Fibroblast of upper back skin (primary cell): ENCODE measurements at regions not wholly inside any gene's neighbourhood (a gene's known extent, or its start where the extent isn't known, plus 50 kb on each side); places are given as distances from the start of the nearest gene placed in this dataset.
"Not testable (repeated sequence)": the region's sequence is repeated elsewhere in the genome, so short reads cannot be mapped to it uniquely, and the experiment has no call there.

ENCODE experiments used
- DNase-seq: peaks from one replicate; pipeline ENCODE4 v3.0.0-alpha.2; 2013

GRCh38 chr2:8592736-8593135 lies 89.1 kb upstream of the ID2 start:
- DNase-seq, result no peak

DNA sequence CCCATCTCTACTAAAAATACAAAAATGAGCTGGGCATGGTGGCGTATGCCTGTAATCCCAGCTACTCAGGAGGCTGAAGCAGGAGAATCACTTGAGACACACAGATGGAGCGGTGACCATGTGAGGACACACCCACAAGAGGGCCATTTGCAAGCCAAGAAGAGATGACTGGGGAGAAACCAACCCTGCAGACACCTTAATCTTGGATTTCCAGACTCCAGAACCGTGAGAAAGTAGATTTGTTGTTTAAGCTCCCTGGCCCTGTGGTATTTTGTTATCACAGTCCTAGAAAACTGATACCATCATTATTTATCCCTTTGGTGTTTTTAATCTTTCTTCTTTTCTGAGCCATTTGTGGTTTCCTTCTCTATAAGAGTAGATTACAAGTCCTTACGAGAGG lies 88.6 kb upstream of the ID2 start:
- DNase-seq, result no peak

DNA sequence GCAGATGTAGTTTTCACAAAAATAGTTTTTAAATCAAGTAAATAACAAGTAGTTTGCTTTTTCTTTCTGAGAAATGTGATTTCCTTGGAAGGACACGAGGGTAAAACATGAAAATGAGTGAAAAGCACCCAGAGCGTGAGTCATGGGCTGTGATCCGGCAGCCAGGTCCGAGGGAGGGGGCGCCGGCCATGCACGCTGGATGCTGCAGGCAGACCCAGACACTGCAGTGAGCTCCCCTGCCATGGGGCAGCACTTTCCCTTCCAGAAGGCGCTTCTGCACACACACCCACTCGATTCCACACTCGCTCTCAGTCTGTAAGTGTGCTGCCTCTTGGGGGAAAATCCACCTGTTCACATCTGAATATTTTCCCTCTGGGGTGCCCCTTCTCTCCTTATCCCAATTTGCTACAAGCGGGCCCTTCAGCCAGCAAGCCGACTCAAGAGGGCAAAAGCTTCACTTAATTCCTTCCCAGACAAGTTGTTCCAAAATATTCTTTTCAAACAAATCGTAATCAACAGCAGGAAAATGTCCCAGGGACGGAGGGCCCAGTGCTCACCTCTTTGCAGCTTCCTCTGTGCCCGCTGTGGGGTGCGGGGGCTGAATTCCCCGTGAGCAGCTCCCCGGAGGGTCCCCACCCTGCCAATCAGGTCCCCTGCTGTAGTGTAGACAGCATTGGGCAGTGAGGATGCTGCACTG lies 87.0 kb upstream of the ID2 start:
- no peak for DNase-seq

DNA sequence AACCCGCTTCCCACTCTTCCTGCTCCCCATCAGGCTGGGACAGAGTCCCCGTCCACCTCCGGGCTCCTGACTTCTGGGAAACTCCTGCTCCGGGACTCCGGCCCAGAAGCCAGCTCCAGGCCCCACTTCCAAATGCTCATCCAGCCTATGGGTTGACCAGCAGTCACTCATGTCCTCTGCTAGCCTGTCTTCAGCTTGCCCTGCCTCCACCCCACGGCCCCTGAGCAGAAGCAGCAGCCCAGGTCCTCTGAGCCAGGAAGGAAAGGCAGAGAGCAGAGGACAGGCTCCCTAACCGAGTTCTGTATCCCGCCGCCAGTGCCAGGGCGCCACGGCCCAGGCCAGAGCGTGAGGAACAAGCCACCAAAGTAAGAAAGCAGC lies 86.4 kb upstream of the ID2 start:
- DNase-seq, result no peak

- DNase-seq, result no peak
These were observed 85.8 kb upstream of the ID2 start for GRCh38 chr2:8595811-8596600.

DNA sequence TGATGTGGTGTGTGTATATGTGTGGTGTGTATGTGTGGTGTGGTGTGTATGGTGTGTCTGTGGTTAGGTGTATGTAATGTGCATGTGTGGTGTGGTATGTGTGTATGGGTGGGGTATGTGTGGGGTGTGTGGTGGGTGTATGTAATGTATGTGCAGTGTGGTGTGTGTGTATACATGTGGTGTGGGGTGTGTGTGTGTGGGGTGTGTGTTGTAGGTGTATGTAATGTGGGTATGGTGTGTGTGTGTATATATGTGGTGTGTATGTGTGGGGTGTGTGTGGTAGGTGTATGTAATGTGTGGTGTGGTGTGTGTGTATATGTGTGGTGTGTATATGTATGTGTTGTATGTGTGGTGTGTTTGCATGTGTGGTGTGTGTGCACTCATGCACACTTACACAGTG lies 84.8 kb upstream of the ID2 start:
- no peak for DNase-seq

- DNase-seq, result no peak
These were observed 84.2 kb upstream of the ID2 start for GRCh38 chr2:8597559-8598225.

DNA sequence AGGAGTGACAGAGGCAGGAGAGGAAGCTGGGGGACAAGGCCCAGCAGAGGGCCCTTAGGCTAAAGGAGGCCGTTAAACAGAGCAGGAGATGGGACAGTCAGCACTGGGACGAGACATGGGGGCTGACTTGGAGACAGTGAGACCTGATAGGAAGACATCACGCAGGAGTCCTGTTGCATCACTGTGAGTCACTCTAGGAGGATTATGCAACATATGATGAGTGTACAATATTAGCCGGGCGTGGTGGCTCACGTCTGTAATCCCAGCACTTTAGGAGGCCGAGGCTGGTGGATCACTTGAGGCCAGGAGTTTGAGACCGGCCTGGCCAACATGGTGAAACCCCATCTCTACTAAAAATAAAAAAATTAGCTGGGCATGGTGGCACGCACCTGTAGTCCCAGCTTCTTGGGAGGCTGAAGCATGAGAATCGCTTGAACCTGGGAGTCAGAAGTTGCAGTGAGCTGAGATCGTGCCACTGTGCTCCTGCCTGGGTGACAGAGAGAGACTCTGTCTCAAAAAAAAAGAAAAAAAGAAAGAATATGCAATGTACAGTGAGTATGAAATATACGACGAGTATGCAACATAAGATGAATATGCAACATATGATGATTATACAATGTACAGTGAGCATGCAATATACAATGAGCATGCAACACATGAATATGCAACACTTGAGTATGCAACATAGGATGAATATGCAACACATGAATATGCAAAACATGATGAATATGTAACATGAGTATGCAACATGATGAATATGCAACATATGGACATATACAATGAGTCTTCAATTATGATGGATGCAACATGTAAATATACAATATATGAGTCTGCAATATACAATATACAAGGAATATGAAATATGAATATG lies 83.3 kb upstream of the ID2 start:
- peak; percentile 94 for DNase-seq

DNA sequence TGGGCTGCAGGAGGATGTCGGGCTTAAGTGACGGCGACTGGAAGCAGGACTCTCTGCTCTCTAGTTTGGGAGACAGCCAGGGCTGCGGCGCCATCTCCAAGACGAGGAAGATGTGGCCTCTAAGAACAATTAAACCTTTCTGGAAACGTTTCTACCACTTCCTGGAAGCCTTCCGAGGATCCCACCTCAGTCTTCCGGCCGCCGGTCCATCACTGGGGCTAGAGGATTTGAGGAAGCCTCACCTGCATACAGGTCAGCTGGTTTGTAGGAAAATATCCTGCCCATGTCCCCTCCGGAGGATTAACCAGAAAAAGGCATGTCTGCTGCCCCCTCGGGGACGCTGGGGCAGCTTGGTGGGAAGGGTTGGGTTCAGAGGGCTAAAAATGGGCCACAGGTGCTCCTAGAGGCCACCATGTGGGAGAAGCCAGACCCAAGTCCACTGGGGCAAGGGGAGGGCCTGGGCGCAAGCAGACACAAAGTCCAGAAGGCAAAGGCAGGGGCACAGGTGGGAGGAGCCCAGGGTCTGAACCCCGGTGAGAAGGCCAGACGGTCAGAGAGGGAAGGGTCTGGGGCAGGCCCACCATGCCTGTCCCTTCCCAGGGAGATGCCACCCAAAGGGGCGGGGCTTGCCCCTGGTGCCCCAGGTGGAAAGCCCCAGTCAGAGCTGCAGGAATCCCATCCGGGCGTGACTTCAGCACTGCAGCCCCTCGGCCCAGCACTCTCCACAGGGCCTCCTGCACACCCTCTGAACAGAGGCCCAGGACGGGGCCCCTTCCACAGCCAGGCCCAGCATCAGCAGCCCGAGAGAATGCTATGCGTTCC lies 82.2 kb upstream of the ID2 start:
- DNase-seq, result no peak

DNA sequence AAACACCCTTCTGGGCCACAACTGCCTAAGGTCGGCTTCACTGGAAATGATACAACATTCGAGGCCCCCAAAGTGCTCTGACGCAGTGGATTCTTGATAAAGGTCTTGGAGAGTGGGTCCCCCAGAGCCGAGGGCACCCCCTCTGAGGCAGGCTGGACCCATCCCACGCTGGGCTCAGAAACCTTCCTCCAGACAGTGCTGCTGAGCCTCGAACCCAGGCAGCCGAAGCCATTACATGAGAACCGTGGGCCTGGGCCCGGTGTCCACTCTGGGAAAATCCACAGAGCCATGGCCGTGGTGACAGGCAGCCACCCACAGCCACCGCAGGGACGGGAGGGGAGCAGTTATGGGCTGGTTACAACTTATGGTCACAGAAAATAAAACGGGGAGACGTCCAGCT lies 81.4 kb upstream of the ID2 start:
- DNase-seq, result no peak

- DNase-seq, result no peak
These were observed 79.0 kb upstream of the ID2 start for GRCh38 chr2:8602809-8603208.

DNA sequence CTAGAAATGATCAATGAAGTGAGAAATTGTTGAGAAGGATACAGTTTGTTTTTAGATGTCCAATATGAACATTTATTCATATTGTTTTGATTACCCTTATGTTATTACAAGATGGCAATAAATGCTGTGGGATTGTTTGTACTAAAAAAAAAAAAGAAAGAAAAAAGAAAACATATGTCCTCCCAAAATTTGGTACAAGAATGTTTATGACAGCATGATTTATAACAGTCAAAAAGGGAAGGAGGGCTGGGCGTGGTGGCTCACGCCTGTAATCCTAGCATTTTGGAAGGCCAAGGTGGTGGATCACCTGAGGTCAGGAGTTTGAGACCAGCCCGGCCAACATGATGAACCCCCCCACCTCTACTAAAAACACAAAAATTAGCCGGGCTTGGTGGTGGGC lies 78.5 kb upstream of the ID2 start:
- DNase-seq, result not testable (repeated sequence)

DNA sequence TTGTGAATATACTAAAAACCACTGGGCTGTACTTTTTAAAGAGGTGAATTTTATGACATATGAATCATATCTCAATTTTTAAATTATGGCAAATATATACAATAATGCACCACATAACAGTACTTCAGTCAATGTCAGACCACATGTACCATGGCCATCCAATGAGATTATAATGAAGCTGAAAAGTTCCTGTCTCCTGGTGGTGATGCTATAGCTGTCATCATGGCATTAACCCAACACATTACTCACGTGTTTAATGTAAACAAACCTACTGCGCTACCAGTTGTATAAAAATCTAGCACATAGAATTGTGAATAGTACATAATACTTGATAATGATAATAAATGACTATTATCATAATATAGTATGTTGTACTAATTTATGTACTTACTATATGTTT lies 77.6 kb upstream of the ID2 start:
- no peak for DNase-seq

GRCh38 chr2:8605351-8606065 lies 76.3 kb upstream of the ID2 start:
- DNase-seq, result peak; percentile 24

- DNase-seq, result no peak
These were observed 75.6 kb upstream of the ID2 start for GRCh38 chr2:8606226-8606625.

DNA sequence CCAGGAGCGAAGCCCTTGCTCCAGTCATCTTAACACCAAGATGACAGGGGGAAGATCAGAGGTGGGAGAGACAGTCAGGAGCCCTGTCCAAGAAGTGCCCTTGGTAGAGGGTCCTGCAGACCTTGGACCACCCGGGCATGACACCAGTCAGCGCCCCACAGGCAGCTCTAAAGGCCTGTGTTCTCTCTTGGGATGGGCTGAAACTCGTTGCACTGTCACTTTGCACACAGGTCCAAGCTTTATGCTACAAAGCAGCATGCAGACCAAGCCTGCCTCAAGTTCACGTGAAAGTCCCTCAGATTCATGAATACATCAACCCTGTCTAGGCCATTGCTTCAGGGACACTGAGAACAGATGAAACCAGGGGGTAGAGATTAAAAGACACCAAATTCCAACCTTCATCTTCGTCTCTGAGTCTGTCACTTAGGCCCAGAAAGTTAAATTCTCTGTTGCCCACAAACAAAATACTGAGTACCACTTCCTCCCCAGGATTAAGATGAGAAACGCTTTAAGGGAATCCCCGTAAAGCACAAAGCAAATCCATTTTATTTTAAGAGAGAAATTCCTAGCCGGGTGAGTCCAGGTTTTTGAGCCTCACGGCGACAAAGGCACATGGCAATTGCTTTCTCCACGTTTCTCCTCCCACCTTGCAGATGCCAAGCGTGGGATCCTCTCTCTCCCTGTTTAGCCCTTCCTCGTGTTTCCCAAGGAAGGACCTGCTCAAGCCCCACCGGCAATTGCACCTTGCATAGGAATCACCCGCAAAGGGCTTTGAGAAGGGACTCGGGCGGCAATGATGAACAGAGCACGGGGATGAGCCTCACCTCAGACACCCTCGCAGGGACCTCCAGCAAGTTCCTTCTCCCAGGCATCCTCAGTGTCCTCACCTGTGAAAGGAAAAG lies 75.0 kb upstream of the ID2 start:
- DNase-seq, result no peak

- peak; percentile 92 for DNase-seq
These were observed 74.2 kb upstream of the ID2 start for GRCh38 chr2:8607606-8608005.

GRCh38 chr2:8608411-8608954 lies 73.4 kb upstream of the ID2 start:
- DNase-seq, result peak; percentile 91

GRCh38 chr2:8609357-8609811 lies 72.5 kb upstream of the ID2 start:
- peak; percentile 58 for DNase-seq

DNA sequence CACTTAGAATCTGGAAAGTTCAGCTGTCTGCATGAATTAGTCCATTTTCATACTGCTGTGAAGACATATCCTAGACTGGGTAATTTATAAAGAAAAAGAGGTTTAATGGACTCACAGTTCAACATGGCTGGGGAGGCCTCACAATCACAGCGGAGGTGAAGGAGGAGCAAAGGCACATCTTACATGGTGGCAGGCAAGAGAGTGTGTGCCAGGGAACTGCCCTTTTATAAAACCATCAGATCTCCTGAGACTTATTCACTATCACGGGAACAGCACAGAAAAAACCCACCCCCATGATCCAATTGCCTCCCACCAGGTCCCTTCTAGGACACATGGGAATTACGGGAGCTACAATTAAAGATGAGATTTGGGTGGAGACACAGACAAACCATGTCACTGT lies 71.1 kb upstream of the ID2 start:
- DNase-seq, result not testable (repeated sequence)
